Neural cell (in vitro differentiated cells): ENCODE measurements at regions not wholly inside any gene's neighbourhood (a gene's known extent, or its start where the extent isn't known, plus 50 kb on each side); places are given as distances from the start of the nearest gene placed in this dataset.

Source experiments
- H2AFZ ChIP-seq: fragments of 200-600, 300-800 bp; sonication (generic), shearing (Covaris generic); 2 replicates; pipeline ENCODE4 v1.6.0; 2014; ENCODE audit warnings: low read depth, mild to moderate bottlenecking, antibody characterized with exemption, low read length, moderate library complexity
- H3F3A ChIP-seq: fragments of 200-600 bp; shearing (Covaris generic); 2 replicates; pipeline ENCODE4 v1.6.1; 2016; ENCODE audit warnings: mild to moderate bottlenecking, moderate library complexity, mixed read lengths, antibody characterized with exemption, low read length; ENCODE audit not compliant: insufficient read depth, poor library complexity, severe bottlenecking
- H3K27ac ChIP-seq: fragments of 200-600, 300-800 bp; sonication (generic), shearing (Covaris generic); 2 replicates; pipeline ENCODE4 v1.5.1; 2014; ENCODE audit warnings: mild to moderate bottlenecking, low read length, moderate library complexity
- H3K27me3 ChIP-seq: fragments of 300-800, 200-600 bp; sonication (generic), shearing (Covaris generic); 2 replicates; pipeline ENCODE4 v1.6.0; 2014; ENCODE audit warnings: mild to moderate bottlenecking, low read depth, low read length, moderate library complexity; ENCODE audit not compliant: insufficient read depth
- H3K36me3 ChIP-seq: fragments of 300-800, 200-600 bp; sonication (generic), shearing (Covaris generic); 2 replicates; pipeline ENCODE4 v1.5.1; 2014; ENCODE audit warnings: mild to moderate bottlenecking, antibody characterized with exemption, low read length, moderate library complexity; ENCODE audit not compliant: insufficient read depth
- H3K4me2 ChIP-seq: fragments of 300-800, 200-600 bp; sonication (generic), shearing (Covaris generic); 2 replicates; pipeline ENCODE4 v1.6.0; 2014; ENCODE audit warnings: mild to moderate bottlenecking, low read length
- H3K4me3 ChIP-seq: fragments of 300-800, 200-600 bp; sonication (generic), shearing (Covaris generic); 2 replicates; pipeline ENCODE4 v1.5.1; 2014; ENCODE audit warnings: mild to moderate bottlenecking, low read length, moderate library complexity
- H3K79me2 ChIP-seq: fragments of 200-600 bp; shearing (Covaris generic); replicated peaks from 2 replicates; pipeline ENCODE4 v1.6.0; 2014; ENCODE audit warnings: mild to moderate bottlenecking, low read length, moderate library complexity; ENCODE audit not compliant: insufficient read depth
- H3K9ac ChIP-seq: fragments of 300-800, 200-600 bp; sonication (generic), shearing (Covaris generic); 2 replicates; pipeline ENCODE4 v1.6.1; 2016; ENCODE audit warnings: mild to moderate bottlenecking, low read length, mixed read lengths
- H3K9me2 ChIP-seq: fragments of 200-600 bp; shearing (Covaris generic); 2 replicates; pipeline ENCODE4 v1.6.1; 2016; ENCODE audit warnings: mild to moderate bottlenecking, low read length, mixed read lengths; ENCODE audit not compliant: insufficient read depth
- H3K9me3 ChIP-seq: fragments of 200-600, 300-800 bp; sonication (generic), shearing (Covaris generic); 2 replicates; pipeline ENCODE4 v1.6.1; 2016; ENCODE audit warnings: mild to moderate bottlenecking, mixed run types, low read length, moderate library complexity, mixed read lengths
- H4K20me1 ChIP-seq: fragments of 200-600 bp; shearing (Covaris generic); 2 replicates; pipeline ENCODE4 v1.6.1; 2016; ENCODE audit warnings: mild to moderate bottlenecking, mixed run types; ENCODE audit not compliant: insufficient read depth
- CTCF ChIP-seq: fragments of 450-650 bp; IDR thresholded peaks from 2 replicates; pipeline ENCODE4 v1.5.1; 2014; ENCODE audit warnings: antibody characterized with exemption, mild to moderate bottlenecking, moderate library complexity; ENCODE audit not compliant: poor library complexity, severe bottlenecking
- EP300 ChIP-seq: fragments of 450-650 bp; conservative IDR thresholded peaks from 2 replicates; pipeline ENCODE4 v1.6.1; 2014; ENCODE audit warnings: antibody characterized with exemption, mild to moderate bottlenecking, moderate library complexity; ENCODE audit not compliant: poor library complexity, severe bottlenecking
- EZH2 ChIP-seq: fragments of 200-600, 300-800 bp; shearing (Covaris generic), sonication (generic); IDR thresholded peaks from 2 replicates; pipeline ENCODE4 v1.6.1; 2014; ENCODE audit warnings: antibody characterized with exemption, low read length, borderline replicate concordance, mild to moderate bottlenecking; ENCODE audit not compliant: insufficient read depth, poor library complexity, severe bottlenecking
- MXI1 ChIP-seq: fragments of 450-650 bp; conservative IDR thresholded peaks from 2 replicates; pipeline ENCODE4 v1.6.1; 2014; ENCODE audit warnings: antibody characterized with exemption, mild to moderate bottlenecking; ENCODE audit not compliant: poor library complexity, severe bottlenecking
- POLR2AphosphoS5 ChIP-seq: IDR thresholded peaks from 2 replicates; pipeline ENCODE4 v1.6.1; 2012
- RAD21 ChIP-seq: fragments of 450-650 bp; conservative IDR thresholded peaks from 2 replicates; pipeline ENCODE4 v1.6.1; 2014; ENCODE audit warnings: antibody characterized with exemption, mild to moderate bottlenecking, moderate library complexity
- REST ChIP-seq: IDR thresholded peaks from 2 replicates; pipeline ENCODE4 v1.6.1; 2012; ENCODE audit warnings: borderline replicate concordance
- SMC3 ChIP-seq: fragments of 450-650 bp; conservative IDR thresholded peaks from 2 replicates; pipeline ENCODE4 v1.6.1; 2014; ENCODE audit warnings: antibody characterized with exemption, mild to moderate bottlenecking, moderate library complexity; ENCODE audit not compliant: poor library complexity
- TAF1 ChIP-seq: IDR thresholded peaks from 2 replicates; pipeline ENCODE4 v1.6.1; 2012; ENCODE audit warnings: low read depth

- Histone ChIP-seq H3K4me2 (no peak overlapping the region), H3K9ac (no peak overlapping the region), H3K9me3 (no peaks in the 10 kb centered on the region), H3K9me2 (no peaks in the 10 kb centered on the region), H3K79me2 (no peaks in the 10 kb centered on the region), H3K4me3 (no peak overlapping the region), H3K36me3 (no peaks in the 10 kb centered on the region), H3K27me3 (no peaks in the 10 kb centered on the region), H3K27ac (no peak overlapping the region), H3F3A (no peaks in the 10 kb centered on the region), H4K20me1 (no peaks in the 10 kb centered on the region), H2AFZ (no peak overlapping the region)
- TF ChIP-seq CTCF = no peak
- no peak for TF ChIP-seq EZH2
- TF ChIP-seq MXI1 = no peak
- no peak for TF ChIP-seq RAD21
- TF ChIP-seq POLR2AphosphoS5 = no peak
- TF ChIP-seq SMC3 = no peak
- TF ChIP-seq TAF1 = no peak
- no peak for TF ChIP-seq REST
- no peak for TF ChIP-seq EP300
Observed at GRCh38 chr1:96361961-96362360, 359.6 kb upstream of the PTBP2 start.

- H3K9ac ChIP-seq = no peak overlapping the region
- H3K79me2 ChIP-seq = no peaks in the 10 kb centered on the region
- H3K4me2 ChIP-seq = no peak overlapping the region
Observed at GRCh38 chr1:96362623-96363022, 359.0 kb upstream of the PTBP2 start.

GRCh38 chr1:96363826-96364225 lies 357.8 kb upstream of the PTBP2 start:
- TF ChIP-seq SMC3 (no peak), EZH2 (no peak), RAD21 (no peak), MXI1 (no peak), POLR2AphosphoS5 (no peak), REST (no peak), TAF1 (no peak)
- Histone ChIP-seq H3K79me2 (no peaks in the 10 kb centered on the region), H3K9me3 (no peaks in the 10 kb centered on the region), H3K27me3 (no peaks in the 10 kb centered on the region), H2AFZ (no peak overlapping the region), H3K4me3 (no peak overlapping the region), H3F3A (no peaks in the 10 kb centered on the region), H3K9ac (no peak overlapping the region), H3K4me2 (no peak overlapping the region), H4K20me1 (no peaks in the 10 kb centered on the region), H3K36me3 (no peaks in the 10 kb centered on the region), H3K9me2 (no peaks in the 10 kb centered on the region), H3K27ac (no peak overlapping the region)

More at GRCh38 chr1:96362623-96363022, 359.0 kb upstream of the PTBP2 start:
- H4K20me1 ChIP-seq = no peaks in the 10 kb centered on the region
- no peaks in the 10 kb centered on the region for H3K36me3 ChIP-seq
- H3K27me3 ChIP-seq = no peaks in the 10 kb centered on the region
- H3K9me2 ChIP-seq = no peaks in the 10 kb centered on the region
- H3K9me3 ChIP-seq = no peaks in the 10 kb centered on the region
- H2AFZ ChIP-seq = no peak overlapping the region
- no peaks in the 10 kb centered on the region for H3F3A ChIP-seq
- TF ChIP-seq RAD21 = no peak
- no peak overlapping the region for H3K27ac ChIP-seq
- no peak overlapping the region for H3K4me3 ChIP-seq
